RWPE2 (cell line): ENCODE measurements at regions not wholly inside any gene's neighbourhood (a gene's known extent, or its start where the extent isn't known, plus 50 kb on each side); places are given as distances from the start of the nearest gene placed in this dataset.

ENCODE experiments used
- ATAC-seq: fragments of 200-7000 bp; cut with Tn5 transposase; 3 replicates; pipeline ENCODE4 v1.9.1; 2021; ENCODE audit warnings: low read depth
- DNase-seq: peaks from one replicate; pipeline ENCODE4 v3.0.0-alpha.2; 2020; ENCODE audit warnings: low spot score
- H3K27ac ChIP-seq: fragments of 450-650 bp; 2 replicates; pipeline ENCODE4 v1.5.1; 2017; ENCODE audit warnings: mild to moderate bottlenecking; ENCODE audit not compliant: poor library complexity, severe bottlenecking
- H3K27me3 ChIP-seq: fragments of 250-450 bp; sonication (Bioruptor Pico); 2 replicates; pipeline ENCODE4 v1.5.1; 2021; ENCODE audit warnings: mild to moderate bottlenecking, moderate library complexity; ENCODE audit not compliant: insufficient read depth, poor library complexity, severe bottlenecking
- H3K36me3 ChIP-seq: fragments of 250-450 bp; sonication (Bioruptor Pico); 2 replicates; pipeline ENCODE4 v1.5.1; 2020; ENCODE audit warnings: low read depth, mild to moderate bottlenecking, moderate library complexity
- H3K4me1 ChIP-seq: fragments of 250-450 bp; sonication (Bioruptor Pico); 2 replicates; pipeline ENCODE4 v1.5.1; 2021; ENCODE audit warnings: mild to moderate bottlenecking, moderate library complexity; ENCODE audit not compliant: insufficient read depth, poor library complexity, severe bottlenecking
- H3K4me3 ChIP-seq: fragments of 250-450 bp; sonication (Bioruptor Pico); 2 replicates; pipeline ENCODE4 v1.5.1; 2021; ENCODE audit warnings: mild to moderate bottlenecking, moderate library complexity; ENCODE audit not compliant: severe bottlenecking
- H3K9me3 ChIP-seq: fragments of 250-450 bp; sonication (Bioruptor Pico); 2 replicates; pipeline ENCODE4 v1.5.1; 2021; ENCODE audit warnings: mild to moderate bottlenecking, moderate library complexity; ENCODE audit not compliant: severe bottlenecking
- TF ChIP-seq, protein P1 (sequence below): fragments of 450-650 bp; IDR thresholded peaks from one replicate; pipeline ENCODE4 v1.5.1; 2017; ENCODE audit warnings: mild to moderate bottlenecking, moderate library complexity; ENCODE audit not compliant: poor library complexity, severe bottlenecking

DNA sequence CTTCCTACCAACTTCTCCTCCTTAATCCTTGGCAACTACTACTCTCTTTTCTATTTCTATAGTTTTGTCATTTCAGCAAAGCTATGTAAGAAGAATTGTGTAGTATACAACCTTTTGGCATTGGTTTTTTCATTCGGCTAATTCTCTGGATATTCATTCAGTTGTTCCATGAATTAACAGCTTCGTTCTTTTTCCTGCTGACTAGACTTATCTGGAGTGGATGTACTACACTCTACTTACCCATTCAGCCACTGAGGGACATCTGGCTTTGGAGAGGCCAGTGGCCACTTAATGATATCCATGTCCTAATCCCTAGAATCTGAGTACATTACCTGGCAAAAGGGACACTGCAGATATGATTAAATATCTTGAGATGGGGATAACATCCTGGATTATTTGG lies 623.9 kb downstream of the DOK5 start:
- Histone ChIP-seq H3K27ac (no peak overlapping the region), H3K36me3 (no peaks in the 10 kb centered on the region), H3K4me3 (no peak overlapping the region), H3K9me3 (no peaks in the 10 kb centered on the region), H3K4me1 (no peaks in the 10 kb centered on the region), H3K27me3 (no peaks in the 10 kb centered on the region)
- ATAC-seq (no peak), DNase-seq (no peak)
- TF ChIP-seq, protein P1, sequence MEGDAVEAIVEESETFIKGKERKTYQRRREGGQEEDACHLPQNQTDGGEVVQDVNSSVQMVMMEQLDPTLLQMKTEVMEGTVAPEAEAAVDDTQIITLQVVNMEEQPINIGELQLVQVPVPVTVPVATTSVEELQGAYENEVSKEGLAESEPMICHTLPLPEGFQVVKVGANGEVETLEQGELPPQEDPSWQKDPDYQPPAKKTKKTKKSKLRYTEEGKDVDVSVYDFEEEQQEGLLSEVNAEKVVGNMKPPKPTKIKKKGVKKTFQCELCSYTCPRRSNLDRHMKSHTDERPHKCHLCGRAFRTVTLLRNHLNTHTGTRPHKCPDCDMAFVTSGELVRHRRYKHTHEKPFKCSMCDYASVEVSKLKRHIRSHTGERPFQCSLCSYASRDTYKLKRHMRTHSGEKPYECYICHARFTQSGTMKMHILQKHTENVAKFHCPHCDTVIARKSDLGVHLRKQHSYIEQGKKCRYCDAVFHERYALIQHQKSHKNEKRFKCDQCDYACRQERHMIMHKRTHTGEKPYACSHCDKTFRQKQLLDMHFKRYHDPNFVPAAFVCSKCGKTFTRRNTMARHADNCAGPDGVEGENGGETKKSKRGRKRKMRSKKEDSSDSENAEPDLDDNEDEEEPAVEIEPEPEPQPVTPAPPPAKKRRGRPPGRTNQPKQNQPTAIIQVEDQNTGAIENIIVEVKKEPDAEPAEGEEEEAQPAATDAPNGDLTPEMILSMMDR: no peak

GRCh38 chr20:55097621-55098020 lies 622.2 kb downstream of the DOK5 start:
- TF ChIP-seq, protein P1: no peak
- Histone ChIP-seq H3K27me3 (no peaks in the 10 kb centered on the region), H3K9me3 (no peaks in the 10 kb centered on the region)

DNA sequence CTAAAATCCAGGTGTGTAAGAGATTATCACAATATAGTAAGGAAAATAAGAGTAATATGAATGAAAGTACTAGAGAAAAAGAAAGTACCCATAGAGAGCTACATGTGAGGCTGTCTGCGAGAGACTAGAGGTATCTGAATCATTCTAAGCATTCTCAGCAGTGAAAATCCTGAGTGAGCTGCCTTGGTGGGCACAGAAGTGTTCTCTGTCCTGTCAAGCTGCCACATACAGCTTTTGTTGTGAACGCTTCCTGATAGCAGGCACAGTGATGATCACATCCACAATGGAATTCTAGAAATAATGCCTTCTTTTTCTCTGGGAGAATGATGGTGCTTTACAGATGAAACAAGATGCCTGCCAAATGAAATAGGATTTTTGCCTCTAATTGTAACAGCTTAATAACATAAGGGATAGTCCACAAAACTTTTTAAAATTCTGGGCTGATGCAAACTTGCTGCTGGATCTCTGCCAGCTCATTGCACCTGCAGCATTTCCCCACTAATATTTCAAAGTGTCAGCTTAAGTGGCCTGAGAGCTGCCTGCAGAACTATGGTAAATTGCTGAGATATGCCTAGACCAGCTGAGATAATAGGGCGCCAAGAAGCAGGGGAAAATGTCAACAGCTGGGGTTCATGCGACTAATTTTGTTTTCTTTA lies 620.5 kb downstream of the DOK5 start:
- H3K4me1 ChIP-seq: no peaks in the 10 kb centered on the region
- H3K36me3 ChIP-seq: no peaks in the 10 kb centered on the region
- no peak overlapping the region for H3K27ac ChIP-seq
- H3K9me3 ChIP-seq: no peaks in the 10 kb centered on the region
- H3K4me3 ChIP-seq: no peak overlapping the region
- TF ChIP-seq, protein P1: no peak
- ATAC-seq (no peak), DNase-seq (no peak)
- no peaks in the 10 kb centered on the region for H3K27me3 ChIP-seq

More at GRCh38 chr20:55097621-55098020, 622.2 kb downstream of the DOK5 start:
- H3K4me1 ChIP-seq: no peaks in the 10 kb centered on the region
- H3K27ac ChIP-seq: no peak overlapping the region
- H3K36me3 ChIP-seq: no peaks in the 10 kb centered on the region
- DNase-seq (no peak), ATAC-seq (no peak)
- no peak overlapping the region for H3K4me3 ChIP-seq

DNA sequence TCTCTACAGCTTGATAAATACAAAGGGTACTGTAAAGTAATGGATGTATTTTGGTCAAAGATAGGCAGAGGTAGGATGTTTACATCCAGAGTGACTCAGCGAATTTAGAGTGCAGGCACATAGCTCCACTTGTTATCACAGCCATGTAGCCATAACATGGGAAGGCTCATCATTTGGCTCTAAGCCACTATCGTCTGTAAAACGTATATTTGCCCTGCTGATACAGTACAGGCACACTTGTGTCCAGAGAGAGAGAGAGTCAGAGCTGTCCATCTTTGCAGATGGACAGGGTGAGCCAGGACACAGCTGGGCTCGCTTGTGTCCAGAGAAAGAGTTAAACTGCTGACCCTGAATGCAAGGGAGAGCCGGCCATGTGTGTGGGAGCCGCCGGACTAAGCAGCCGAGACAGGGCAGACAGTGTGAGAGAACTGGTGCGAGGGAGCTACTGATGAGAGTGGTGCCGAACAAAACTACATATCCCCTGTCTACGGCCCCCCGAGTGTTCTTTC lies 619.0 kb downstream of the DOK5 start:
- TF ChIP-seq, protein P1: no peak
- ATAC-seq (no peak), DNase-seq (no peak)
- Histone ChIP-seq H3K27me3 (no peaks in the 10 kb centered on the region), H3K27ac (no peak overlapping the region), H3K36me3 (no peaks in the 10 kb centered on the region), H3K4me3 (no peak overlapping the region), H3K9me3 (no peaks in the 10 kb centered on the region), H3K4me1 (no peaks in the 10 kb centered on the region)

DNA sequence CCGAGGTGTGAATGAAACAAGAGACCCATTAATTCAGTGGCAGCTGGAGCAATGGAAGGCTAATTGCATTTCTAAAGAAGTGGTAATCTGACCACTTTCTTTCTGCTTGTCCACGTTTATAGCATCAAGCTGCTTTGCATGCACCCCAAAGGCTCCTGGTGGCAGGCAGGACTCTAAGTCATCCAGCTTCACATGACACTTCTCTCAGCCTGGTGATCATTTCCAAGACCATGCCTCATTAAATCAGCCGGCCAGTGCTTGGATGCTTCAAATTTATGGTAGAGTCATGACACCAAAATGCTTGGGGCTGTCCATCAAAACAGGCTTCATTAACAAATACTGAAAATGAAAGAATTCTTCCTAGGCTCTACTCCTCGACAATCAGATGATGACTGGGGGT lies 614.9 kb downstream of the DOK5 start:
- no peak overlapping the region for H3K27ac ChIP-seq
- no peaks in the 10 kb centered on the region for H3K9me3 ChIP-seq
- no peak for ATAC-seq
- no peak overlapping the region for H3K4me3 ChIP-seq
- TF ChIP-seq, protein P1: no peak
- no peaks in the 10 kb centered on the region for H3K36me3 ChIP-seq
- H3K4me1 ChIP-seq: no peaks in the 10 kb centered on the region
- H3K27me3 ChIP-seq: no peaks in the 10 kb centered on the region
- no peak for DNase-seq
